ENCODE measurements at regions not wholly inside any gene's neighbourhood (a gene's known extent, or its start where the extent isn't known, plus 50 kb on each side); places are given as distances from the start of the nearest gene placed in this dataset.

DNA sequence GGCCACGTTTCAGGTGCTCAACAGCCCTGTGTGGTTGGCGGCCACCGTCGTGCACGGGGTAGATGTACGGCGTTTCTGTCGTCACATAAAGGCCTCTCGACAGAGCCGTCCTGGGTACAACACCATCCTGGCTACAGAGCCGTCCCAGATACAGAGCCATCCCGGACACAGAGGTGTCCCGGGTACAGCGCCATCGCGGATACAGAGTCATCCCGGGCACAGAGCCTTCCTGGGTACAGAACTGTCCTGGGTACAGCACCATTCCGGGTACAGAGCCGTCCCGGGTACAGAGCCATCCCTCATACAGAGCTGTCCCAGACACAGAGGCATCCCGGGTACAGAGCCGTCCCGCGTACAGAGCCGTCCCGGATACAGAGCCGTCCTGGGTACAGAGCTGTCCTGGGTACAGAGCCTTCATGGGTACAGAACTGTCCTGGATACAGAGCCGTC, 222.7 kb upstream of the SOX1 start:
- DNase-seq (ENCODE audit: low spot score): no peak

- DNase-seq (ENCODE audit: low spot score): no peak
Measured at GRCh38 chr13:111844682-111845081, 222.3 kb upstream of the SOX1 start.

DNA sequence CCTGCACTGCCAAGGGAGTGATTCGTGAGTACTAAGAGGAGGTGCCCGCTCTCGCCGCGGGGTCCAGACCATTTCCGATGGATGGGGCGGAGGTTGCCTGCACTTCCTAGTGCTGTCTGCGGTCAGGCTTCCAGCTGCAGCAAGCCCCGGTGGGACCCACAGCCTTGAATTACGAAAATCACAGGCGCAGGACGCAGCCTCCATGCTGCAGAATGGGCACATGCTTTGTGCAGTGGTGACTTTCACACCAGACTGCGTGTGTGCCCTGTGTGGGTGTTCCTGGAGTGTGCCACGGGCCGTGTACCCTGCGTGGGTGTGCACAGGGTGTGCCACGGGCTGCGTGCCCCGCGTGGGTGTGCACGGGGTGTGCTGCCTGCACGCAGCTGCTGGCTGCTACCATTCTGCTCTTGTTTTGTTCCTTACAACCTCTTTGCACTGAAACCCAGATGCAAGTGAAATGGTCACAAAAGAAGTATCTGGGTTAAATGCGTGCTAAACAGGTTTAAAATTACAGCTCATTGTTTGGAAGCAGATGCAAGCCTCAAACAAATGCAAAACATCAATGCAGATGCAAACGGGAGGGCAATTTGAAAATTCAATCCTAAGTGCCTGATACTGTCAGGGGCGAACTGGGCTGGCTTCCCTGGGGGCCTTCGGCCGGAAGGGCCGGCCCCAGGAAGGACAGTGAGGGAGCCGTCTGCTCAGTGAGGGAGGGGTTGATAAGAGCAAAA, 221.2 kb upstream of the SOX1 start:
- DNase-seq (ENCODE audit: low spot score): no peak

DNA sequence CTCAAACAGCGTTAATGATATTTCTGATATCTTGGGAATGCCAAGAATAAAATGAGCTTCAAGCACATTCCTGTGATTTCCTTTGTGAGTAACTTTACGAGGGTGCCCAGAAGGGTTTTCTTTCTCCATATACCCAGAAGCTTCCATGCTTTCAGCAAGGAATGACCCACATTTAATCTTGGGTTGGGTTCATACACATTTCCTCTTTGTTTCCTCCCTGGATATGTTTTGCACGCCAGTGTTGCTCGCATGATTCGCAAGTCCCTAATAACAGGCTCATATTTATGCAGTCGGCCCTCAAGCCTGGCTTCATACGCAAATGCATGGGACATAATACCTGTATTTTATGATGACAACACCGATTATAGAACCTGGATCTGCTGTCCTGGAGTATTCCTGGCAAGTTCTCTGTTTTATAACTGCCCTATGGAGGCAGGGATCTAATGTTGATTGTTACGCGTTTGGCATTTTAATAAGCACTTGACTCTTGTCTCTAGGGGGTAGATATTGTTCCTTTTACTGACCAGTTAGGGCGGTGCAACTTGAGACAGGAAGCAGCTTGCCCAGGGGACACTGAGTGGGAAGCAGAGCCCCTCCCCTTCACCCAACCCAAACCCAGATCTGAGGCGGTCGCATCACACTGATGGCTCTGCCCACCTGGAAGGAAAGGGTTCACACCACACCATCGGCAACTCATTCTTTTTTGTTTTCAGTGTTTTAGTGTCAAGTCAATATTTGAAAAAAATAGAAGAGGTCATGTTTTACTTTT, 220.4 kb upstream of the SOX1 start:
- DNase-seq (ENCODE audit: low spot score): no peak

DNA sequence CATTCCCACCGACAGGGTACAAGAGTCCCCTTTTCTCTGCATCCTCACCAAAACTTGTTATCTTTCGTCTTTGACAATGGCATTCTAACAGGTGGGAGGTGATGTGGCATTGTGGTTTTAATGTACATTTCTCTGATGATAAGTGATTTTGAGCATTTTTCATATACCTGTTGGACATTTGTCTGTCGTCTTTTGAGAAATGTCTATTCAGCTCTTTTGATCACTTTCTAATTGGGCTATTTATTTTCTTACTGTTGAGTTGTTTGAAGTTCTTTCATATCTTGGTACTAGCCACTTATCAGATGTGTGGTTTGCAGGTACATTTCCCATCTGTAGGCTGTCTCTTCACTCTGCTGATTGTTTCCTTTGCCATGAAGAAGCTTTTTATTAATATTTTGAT, 219.0 kb upstream of the SOX1 start:
- no peak for DNase-seq (ENCODE audit: low spot score)

DNA sequence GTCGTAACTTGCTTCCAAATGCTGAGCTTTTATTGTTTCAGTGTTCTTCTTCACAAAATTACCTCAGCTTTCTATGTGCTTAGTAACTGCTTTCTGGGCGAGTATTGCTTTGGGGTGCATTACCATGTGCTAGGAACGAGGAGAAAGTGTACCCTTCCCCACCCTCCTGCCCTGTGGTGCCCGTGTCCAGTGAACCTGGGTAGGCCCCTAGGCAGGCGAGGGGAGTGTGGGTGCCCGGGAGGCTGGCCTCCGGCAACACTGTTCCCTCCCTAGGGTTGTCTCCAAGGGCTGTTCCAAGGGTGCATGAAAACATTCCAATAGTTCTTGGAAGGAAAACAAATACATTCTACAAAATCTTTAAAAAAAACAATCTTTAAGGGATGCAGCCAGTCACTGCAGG, 216.5 kb upstream of the SOX1 start:
- no peak for DNase-seq (ENCODE audit: low spot score)

GRCh38 chr13:111850976-111851375, 216.0 kb upstream of the SOX1 start:
- no peak for DNase-seq (ENCODE audit: low spot score)

GRCh38 chr13:111852725-111853518, 214.0 kb upstream of the SOX1 start:
- no peak for DNase-seq (ENCODE audit: low spot score)

GRCh38 chr13:111853721-111854120, 213.2 kb upstream of the SOX1 start:
- DNase-seq (ENCODE audit: low spot score): no peak

GRCh38 chr13:111854403-111854802, 212.5 kb upstream of the SOX1 start:
- no peak for DNase-seq (ENCODE audit: low spot score)

GRCh38 chr13:111855191-111855590, 211.8 kb upstream of the SOX1 start:
- no peak for DNase-seq (ENCODE audit: low spot score)

DNA sequence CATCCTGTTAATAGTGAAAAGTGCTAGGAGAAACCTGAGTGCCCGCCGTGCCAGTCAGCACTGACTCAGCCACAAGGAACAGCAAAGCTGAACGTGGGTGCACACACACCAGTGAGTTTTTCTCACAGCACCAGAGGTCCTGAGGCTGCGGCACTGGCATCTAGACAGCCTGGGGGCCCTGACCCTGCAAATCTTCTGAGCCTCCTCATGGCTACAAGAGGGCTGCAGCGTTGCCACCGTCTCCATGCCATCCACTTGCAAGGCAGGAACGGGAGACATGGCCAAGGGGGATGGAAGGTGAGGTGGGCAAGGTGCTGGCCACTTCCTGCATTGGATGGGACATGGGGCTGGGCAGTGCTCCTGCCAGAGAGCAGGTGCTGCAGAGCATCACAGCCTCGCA, 211.2 kb upstream of the SOX1 start:
- DNase-seq (ENCODE audit: low spot score): no peak

DNA sequence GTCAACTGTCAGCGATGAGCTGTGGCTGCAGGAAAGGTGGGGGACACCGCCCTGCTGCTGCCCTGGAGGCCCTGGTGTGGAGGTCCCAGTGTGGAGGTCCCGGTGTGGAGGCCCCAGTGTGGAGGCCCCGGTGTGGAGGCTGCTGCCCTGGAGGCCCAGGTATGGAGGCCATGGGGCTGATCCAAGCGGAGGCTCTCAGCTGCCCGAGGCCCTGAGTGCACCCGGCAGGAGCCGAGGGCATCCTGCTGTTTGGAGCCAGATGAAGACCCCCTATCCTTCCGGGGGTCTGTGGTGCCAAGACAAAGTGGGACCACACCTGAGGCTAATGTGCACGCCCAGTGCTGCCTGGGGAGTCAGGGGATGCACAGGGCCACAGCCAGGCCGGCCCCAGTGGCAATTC, 210.4 kb upstream of the SOX1 start:
- DNase-seq (ENCODE audit: low spot score): no peak

- DNase-seq (ENCODE audit: low spot score): no peak
Measured at GRCh38 chr13:111857336-111857735, 209.6 kb upstream of the SOX1 start.

DNA sequence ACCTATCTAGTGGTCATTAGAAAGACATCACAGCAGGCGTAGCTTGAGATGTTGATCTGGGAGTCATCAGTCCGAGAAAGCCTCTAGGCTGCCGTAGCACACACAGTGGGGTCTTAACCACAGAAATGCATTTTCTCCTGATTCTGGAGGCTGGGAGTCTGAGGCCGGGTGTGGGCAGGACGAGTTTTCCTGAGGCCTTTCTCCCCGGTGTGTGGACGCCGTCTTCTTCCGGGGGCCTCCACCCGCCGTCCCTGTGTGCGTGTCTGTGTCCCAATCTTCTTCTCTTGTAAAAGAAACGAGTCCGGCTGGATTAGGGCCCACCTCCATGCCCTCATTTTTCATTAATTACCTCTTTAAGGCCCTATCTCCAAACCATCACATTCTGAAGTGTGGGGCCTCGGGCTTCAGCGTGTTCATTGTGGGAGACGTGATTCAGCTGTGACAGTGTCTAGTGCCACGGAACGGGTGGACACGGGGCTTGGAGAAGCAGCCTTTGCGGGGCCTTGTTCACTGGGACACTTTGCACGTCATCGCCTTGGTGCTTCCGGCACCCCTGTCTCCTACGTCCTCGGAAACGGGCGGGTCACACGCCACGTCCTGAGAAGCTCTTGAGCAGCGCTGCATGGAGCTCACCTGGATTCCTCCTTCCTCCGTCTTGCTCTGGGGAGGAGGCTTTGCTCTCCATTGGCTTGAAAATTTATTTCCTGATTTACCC, 208.9 kb upstream of the SOX1 start:
- no peak for DNase-seq (ENCODE audit: low spot score)

DNA sequence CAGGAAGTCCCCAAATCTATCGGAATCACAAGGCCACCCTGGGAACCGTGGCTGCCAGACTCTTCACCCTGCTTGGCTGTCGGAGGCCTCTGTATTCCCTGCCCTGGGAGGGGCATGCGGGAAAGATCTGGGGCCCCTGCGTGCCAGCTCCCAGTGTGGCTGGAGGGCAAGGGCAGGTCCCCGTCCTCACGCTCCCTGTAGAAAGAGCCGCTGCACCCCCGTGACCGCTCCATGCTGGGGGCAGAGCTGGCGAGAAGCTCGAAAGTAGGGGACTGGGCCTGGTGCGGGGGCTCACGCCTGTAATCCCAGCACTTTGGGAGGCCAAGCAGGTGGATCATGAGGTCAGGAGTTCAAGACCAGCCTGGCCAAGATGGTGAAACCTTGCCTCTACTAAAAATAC, 208.4 kb upstream of the SOX1 start:
- DNase-seq (ENCODE audit: low spot score): no peak

- no peak for DNase-seq (ENCODE audit: low spot score)
Measured at GRCh38 chr13:111859354-111860230, 207.4 kb upstream of the SOX1 start.

DNA sequence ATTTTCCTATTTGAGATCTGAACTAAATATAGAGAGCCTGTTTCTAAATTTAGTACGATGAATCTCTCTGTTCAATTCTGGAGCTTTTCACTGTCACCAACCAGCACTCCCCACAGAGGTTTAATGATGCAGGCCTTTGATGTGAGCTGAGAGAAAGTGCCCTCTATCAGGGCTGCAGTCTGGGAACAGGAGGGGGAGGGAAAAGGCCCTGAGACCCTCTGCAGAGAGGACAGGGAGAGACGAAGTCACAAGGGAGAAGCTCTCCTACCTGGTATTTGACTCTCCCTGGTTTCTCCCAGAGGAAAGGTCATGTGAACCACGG, 206.8 kb upstream of the SOX1 start:
- no peak for DNase-seq (ENCODE audit: low spot score)

DNA sequence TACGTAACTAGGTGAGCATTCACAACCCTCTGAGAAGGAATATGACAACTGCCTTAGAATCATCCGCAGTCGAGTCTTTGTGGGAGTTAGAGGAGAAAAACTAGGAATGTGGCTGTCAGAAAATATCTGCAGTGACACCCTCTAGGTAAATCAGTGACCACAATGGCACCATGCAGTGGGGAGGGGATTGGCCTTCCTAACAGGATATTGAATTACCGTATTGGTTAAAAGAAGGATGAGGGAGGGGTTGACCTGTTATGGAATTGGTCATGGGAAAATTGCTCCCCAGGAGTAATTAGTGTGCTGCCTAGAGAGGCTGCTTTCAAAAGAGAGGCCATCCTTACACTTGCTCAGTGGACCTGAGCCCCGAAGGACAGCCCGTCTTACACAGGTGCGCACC, 205.6 kb upstream of the SOX1 start:
- DNase-seq (ENCODE audit: low spot score): no peak

DNA sequence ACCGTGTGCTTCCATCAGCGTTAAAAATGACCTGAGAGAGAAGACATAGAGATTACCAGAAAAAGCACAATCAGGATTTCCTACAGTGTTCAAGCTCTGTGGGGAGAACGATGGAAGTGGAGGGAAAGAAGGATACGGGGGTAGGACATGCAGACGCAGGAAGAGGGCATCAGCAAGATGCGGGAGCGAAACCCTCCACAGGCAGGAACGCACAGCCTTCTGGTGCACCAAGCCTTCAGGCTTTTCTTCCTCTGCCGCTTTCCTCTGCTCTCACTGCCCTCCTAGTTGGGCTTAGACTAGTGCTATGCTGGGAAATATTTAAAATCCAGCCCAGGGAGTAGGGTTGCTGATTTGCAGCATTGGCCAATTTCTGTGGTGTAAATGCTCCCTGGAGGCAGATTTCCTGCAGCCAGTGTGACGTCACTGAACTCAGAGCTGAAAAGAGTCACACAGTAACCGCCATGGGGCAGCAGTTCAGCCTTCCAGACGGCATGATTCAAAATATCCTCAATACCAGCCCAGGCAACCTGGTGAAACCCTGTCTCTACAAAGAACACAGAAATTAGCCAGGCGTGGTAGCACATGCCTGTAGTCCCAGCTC, 205.1 kb upstream of the SOX1 start:
- no peak for DNase-seq (ENCODE audit: low spot score)
